ENCODE measurements at regions not wholly inside any gene's neighbourhood (a gene's known extent, or its start where the extent isn't known, plus 50 kb on each side); places are given as distances from the start of the nearest gene placed in this dataset.

- DNase-seq, result no peak
These were observed 492.3 kb downstream of the MRPL39 start for GRCh38 chr21:25115021-25115420.

- no peak for DNase-seq
These were observed 499.6 kb downstream of the MRPL39 start for GRCh38 chr21:25107708-25108107.

- no peak for DNase-seq
These were observed 503.6 kb downstream of the MRPL39 start for GRCh38 chr21:25103500-25104207.

GRCh38 chr21:25097648-25098047, 509.6 kb downstream of the MRPL39 start:
- DNase-seq, result no peak

- DNase-seq, result no peak
These were observed 512.6 kb downstream of the MRPL39 start for GRCh38 chr21:25094695-25095094.

- no peak for DNase-seq
These were observed 514.8 kb downstream of the MRPL39 start for GRCh38 chr21:25092441-25093011.

GRCh38 chr21:25081096-25081495, 526.2 kb downstream of the MRPL39 start:
- DNase-seq, result no peak

- DNase-seq, result no peak
These were observed 526.6 kb downstream of the MRPL39 start for GRCh38 chr21:25080661-25081060.

GRCh38 chr21:25080141-25080540, 527.1 kb downstream of the MRPL39 start:
- DNase-seq, result no peak

- no peak for DNase-seq
These were observed 528.2 kb downstream of the MRPL39 start for GRCh38 chr21:25079053-25079452.

- no peak for DNase-seq
These were observed 545.2 kb downstream of the MRPL39 start for GRCh38 chr21:25062061-25062460.

- DNase-seq, result no peak
These were observed 552.6 kb downstream of the MRPL39 start for GRCh38 chr21:25054689-25055088.

GRCh38 chr21:25039461-25040380, 567.6 kb downstream of the MRPL39 start:
- no peak for DNase-seq

GRCh38 chr21:25036775-25037174, 570.5 kb downstream of the MRPL39 start:
- no peak for DNase-seq

- DNase-seq, result no peak
These were observed 575.5 kb downstream of the MRPL39 start for GRCh38 chr21:25031750-25032149.

GRCh38 chr21:25029580-25029979, 577.7 kb downstream of the MRPL39 start:
- no peak for DNase-seq

- no peak for DNase-seq
These were observed 581.7 kb downstream of the MRPL39 start for GRCh38 chr21:25025596-25025995.

GRCh38 chr21:25024639-25025038, 582.6 kb downstream of the MRPL39 start:
- DNase-seq, result no peak

- DNase-seq, result no peak
These were observed 601.9 kb downstream of the MRPL39 start for GRCh38 chr21:25005388-25005787.

GRCh38 chr21:25002676-25003075, 604.6 kb downstream of the MRPL39 start:
- DNase-seq, result no peak

GRCh38 chr21:24995216-24995615, 612.1 kb downstream of the MRPL39 start:
- no peak for DNase-seq

GRCh38 chr21:24994717-24995116, 612.6 kb downstream of the MRPL39 start:
- no peak for DNase-seq

- DNase-seq, result no peak
These were observed 617.8 kb downstream of the MRPL39 start for GRCh38 chr21:24989516-24989915.

- no peak for DNase-seq
These were observed 618.3 kb downstream of the MRPL39 start for GRCh38 chr21:24988941-24989340.

Data from CD4-positive, alpha-beta T cell treated with Interleukin-12 subunit alpha and Interleukin-12 subunit beta, for 1 hour (primary cell).